ENCODE measurements at regions not wholly inside any gene's neighbourhood (a gene's known extent, or its start where the extent isn't known, plus 50 kb on each side); places are given as distances from the start of the nearest gene placed in this dataset.
"Not testable (repeated sequence)": the region's sequence is repeated elsewhere in the genome, so short reads cannot be mapped to it uniquely, and the experiment has no call there.

- TF ChIP-seq CTCF (IDR thresholded peaks at IDR 0.05; ENCODE audit: low read length, missing control alignments), result no peak
- no peak for DNase-seq (ENCODE audit: low read depth)
- H3K4me3 ChIP-seq (replicated peaks; ENCODE audit: low read depth, low read length), result no peak overlapping the region
These were observed 372.3 kb upstream of the MDFIC2 start for GRCh38 chr3:70684701-70685100.

- not testable (repeated sequence) for DNase-seq (ENCODE audit: low read depth); H3K4me3 ChIP-seq (replicated peaks; ENCODE audit: low read depth, low read length)
These were observed 363.4 kb upstream of the MDFIC2 start for GRCh38 chr3:70675810-70676209.

GRCh38 chr3:70658513-70659310, 346.3 kb upstream of the MDFIC2 start:
- no peak for DNase-seq (ENCODE audit: low read depth)
- H3K4me3 ChIP-seq (replicated peaks; ENCODE audit: low read depth, low read length), result no peak overlapping the region
- no peak for TF ChIP-seq CTCF (IDR thresholded peaks at IDR 0.05; ENCODE audit: low read length, missing control alignments)

DNA sequence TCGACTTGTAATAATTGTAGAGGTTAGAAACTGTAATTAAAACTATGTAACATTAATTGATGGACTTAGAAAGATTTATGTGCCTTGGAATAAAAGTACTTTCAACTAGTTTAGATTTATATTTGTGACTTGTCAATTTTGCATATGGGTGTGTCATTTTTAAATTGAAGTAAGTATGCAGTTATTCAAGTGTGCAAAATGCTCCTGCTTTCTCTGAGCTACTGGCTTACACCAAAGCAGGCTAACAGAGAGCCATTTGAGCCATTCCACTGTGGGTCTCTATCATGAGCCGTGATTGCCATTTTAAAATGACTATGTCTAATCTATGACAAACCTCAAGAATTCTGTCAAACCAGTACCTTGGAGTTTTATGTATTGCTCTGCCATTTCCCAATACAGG, 345.0 kb upstream of the MDFIC2 start:
- no peak for TF ChIP-seq CTCF (IDR thresholded peaks at IDR 0.05; ENCODE audit: low read length, missing control alignments)
- DNase-seq (ENCODE audit: low read depth), result no peak
- H3K4me3 ChIP-seq (replicated peaks; ENCODE audit: low read depth, low read length), result no peak overlapping the region

GRCh38 chr3:70647823-70648222, 335.4 kb upstream of the MDFIC2 start:
- TF ChIP-seq CTCF (IDR thresholded peaks at IDR 0.05; ENCODE audit: low read length, missing control alignments), result no peak
- no peak for DNase-seq (ENCODE audit: low read depth)
- H3K4me3 ChIP-seq (replicated peaks; ENCODE audit: low read depth, low read length), result no peak overlapping the region

DNA sequence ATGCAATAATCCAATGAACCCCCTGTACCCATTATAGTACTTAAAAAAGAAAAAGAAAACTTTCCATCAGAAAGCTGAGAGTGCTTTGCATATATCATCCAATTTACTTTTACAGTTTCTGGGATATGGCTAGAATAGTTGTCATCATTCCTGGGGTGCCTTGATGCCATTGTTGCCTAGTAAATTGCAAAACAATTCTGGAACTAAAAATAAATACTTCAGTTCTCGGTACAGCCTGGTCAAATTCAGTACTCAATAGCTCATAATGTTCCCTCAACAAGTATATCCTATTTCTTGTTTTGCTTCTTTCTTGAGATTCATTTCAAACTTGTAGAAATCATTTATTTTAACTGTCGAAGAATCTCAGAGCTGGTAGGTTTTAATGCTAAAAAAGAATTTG, 334.7 kb upstream of the MDFIC2 start:
- H3K4me3 ChIP-seq (replicated peaks; ENCODE audit: low read depth, low read length), result no peak overlapping the region
- no peak for DNase-seq (ENCODE audit: low read depth)
- TF ChIP-seq CTCF (IDR thresholded peaks at IDR 0.05; ENCODE audit: low read length, missing control alignments), result no peak

DNA sequence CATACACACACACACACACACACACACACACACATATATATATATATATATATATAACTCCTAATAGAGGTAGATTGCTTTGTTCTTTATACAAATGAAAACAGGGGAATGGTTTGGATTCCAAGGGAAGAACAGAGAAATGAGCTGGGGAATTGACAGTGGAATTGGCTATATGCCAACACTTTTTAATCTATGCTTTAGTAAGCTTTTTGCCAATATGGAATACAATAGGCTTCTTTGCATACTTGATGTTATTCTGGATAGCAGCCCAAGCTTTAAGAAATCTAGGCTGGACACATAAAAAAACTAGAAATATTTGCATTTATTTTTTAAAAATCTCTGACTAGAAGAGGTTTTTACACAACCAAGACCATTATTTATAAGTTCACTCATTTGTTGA, 334.2 kb upstream of the MDFIC2 start:
- no peak for TF ChIP-seq CTCF (IDR thresholded peaks at IDR 0.05; ENCODE audit: low read length, missing control alignments)
- no peak for DNase-seq (ENCODE audit: low read depth)

More for the DNA sequence above, 334.2 kb upstream of the MDFIC2 start:
- H3K4me3 ChIP-seq (replicated peaks; ENCODE audit: low read depth, low read length), result no peak overlapping the region
